Activated naive CD8-positive, alpha-beta T cell treated with anti-CD3 and anti-CD28 coated beads, Interleukin-2, amount 50 U/mL, for 16 hours (primary cell): ENCODE measurements at regions not wholly inside any gene's neighbourhood (a gene's known extent, or its start where the extent isn't known, plus 50 kb on each side); places are given as distances from the start of the nearest gene placed in this dataset.

Experiments
- DNase-seq: peaks from one replicate; pipeline ENCODE4 v3.0.0-alpha.2; 2020; ENCODE audit warnings: low read depth, low spot score

GRCh38 chrX:2608638-2609430 is 82.3 kb upstream of the CD99 start:
- peak; percentile 69 for DNase-seq

- DNase-seq, result no peak
Observed at GRCh38 chrX:2607113-2607512, 84.0 kb upstream of the CD99 start.

GRCh38 chrX:2600564-2600963 is 90.5 kb upstream of the CD99 start:
- no peak for DNase-seq

GRCh38 chrX:2596555-2597255 is 94.4 kb upstream of the CD99 start:
- no peak for DNase-seq

- DNase-seq, result no peak
Observed at GRCh38 chrX:2596045-2596444, 95.0 kb upstream of the CD99 start.

- DNase-seq, result no peak
Observed at GRCh38 chrX:2595258-2595657, 94.5 kb upstream of the DHRSX start.

- no peak for DNase-seq
Observed at GRCh38 chrX:2594491-2594890, 93.7 kb upstream of the DHRSX start.

GRCh38 chrX:2592279-2592678 is 91.5 kb upstream of the DHRSX start:
- no peak for DNase-seq

- no peak for DNase-seq
Observed at GRCh38 chrX:2589186-2590020, 88.6 kb upstream of the DHRSX start.

- no peak for DNase-seq
Observed at GRCh38 chrX:2588049-2588448, 87.3 kb upstream of the DHRSX start.

GRCh38 chrX:2587146-2587545 is 86.4 kb upstream of the DHRSX start:
- DNase-seq, result no peak

- no peak for DNase-seq
Observed at GRCh38 chrX:2585158-2585470, 84.3 kb upstream of the DHRSX start.

GRCh38 chrX:2584251-2585157 is 83.7 kb upstream of the DHRSX start:
- no peak for DNase-seq

- no peak for DNase-seq
Observed at GRCh38 chrX:2583194-2584162, 82.7 kb upstream of the DHRSX start.

- DNase-seq, result no peak
Observed at GRCh38 chrX:2582667-2583066, 81.9 kb upstream of the DHRSX start.

GRCh38 chrX:2581296-2581695 is 80.5 kb upstream of the DHRSX start:
- DNase-seq, result no peak

- DNase-seq, result no peak
Observed at GRCh38 chrX:2578864-2579263, 78.1 kb upstream of the DHRSX start.

- no peak for DNase-seq
Observed at GRCh38 chrX:2577844-2578466, 77.2 kb upstream of the DHRSX start.

- no peak for DNase-seq
Observed at GRCh38 chrX:2576793-2577192, 76.0 kb upstream of the DHRSX start.

- DNase-seq, result no peak
Observed at GRCh38 chrX:2574271-2574670, 73.5 kb upstream of the DHRSX start.
